ENCODE measurements at regions not wholly inside any gene's neighbourhood (a gene's known extent, or its start where the extent isn't known, plus 50 kb on each side); places are given as distances from the start of the nearest gene placed in this dataset.

DNA sequence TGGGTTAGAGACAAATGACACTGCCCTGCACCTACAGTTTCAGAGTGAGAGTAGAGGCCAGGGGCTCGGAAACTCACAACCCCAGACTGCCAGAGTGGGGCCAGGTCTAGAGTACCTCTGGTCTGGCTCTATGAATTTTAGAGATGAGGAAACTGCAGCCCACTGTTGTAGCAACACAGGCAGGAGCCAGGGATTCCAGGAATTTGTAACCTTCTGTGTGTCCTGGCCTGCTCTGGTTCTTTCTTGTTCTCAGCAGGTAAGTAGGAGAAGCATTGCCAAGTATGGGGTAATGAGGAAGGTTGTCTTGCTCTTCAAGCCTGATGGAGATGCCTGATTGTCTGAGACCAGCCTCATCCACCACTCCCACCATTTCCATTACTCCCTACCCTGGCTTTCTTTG is 221.8 kb downstream of the UACA start:
- no peaks in the 10 kb centered on the region for H3K9me3 ChIP-seq (ENCODE audit: control insufficient read depth in 2 of 2, insufficient read depth in 1 of 2, low read length in 1 of 2)
- peaks cover 2 to 10% of the 10 kb centered on the region in 2 donors for H3K4me1 ChIP-seq (ENCODE audit: control insufficient read depth in 2 of 2, insufficient read depth in 2 of 2, low read length in 2 of 2)
- WGBS: 100% methylated on average over 1 of the region's 1 CpG
- H3K27me3 ChIP-seq (ENCODE audit: control insufficient read depth in 2 of 2, insufficient read depth in 1 of 2, low read length in 1 of 2): no peaks in the 10 kb centered on the region
- H3K4me3 ChIP-seq (ENCODE audit: low read length in 2 of 2): no peak overlapping the region
- DNase-seq (ENCODE audit: low read depth in 6 of 9, low spot score in 9 of 9): no peak
- no peak overlapping the region for H3K27ac ChIP-seq (ENCODE audit: low read depth in 1 of 2, low read length in 1 of 2)
- H3K36me3 ChIP-seq (ENCODE audit: control insufficient read depth in 2 of 2, insufficient read depth in 2 of 2, low read length in 1 of 2): no peaks in the 10 kb centered on the region

DNA sequence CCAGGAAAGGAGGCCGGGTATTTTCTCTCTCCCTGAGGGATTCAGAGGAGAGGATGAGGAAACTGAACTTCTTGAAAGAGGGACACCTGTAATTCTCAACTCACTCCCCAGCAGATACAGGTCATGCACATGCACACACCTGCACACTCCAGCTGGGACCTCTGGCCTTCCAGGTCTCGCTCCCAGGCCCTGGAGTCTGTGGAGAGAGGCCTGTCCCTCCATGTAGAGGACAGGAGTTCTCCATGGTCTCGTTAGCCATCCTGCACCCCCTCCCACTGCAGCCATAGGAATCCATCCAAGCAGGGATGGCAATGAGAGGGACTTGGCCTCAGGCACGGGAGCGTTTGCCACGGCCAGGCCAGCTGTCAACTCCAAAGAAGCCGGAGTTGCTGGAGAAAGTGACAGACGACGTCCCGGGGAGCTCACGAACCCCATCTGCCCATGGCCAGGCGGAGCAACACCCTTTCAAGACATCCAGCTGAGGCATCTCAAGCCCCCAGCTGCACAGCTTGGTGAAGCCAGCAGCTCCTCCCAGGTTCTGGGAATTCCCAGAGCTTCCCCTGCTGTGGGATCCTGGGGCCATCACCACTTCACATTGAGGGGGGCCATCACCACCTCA is 223.3 kb downstream of the UACA start:
- H3K4me1 ChIP-seq (ENCODE audit: control insufficient read depth in 2 of 2, insufficient read depth in 2 of 2, low read length in 2 of 2): peaks cover 13 to 24% of the 10 kb centered on the region in 2 donors
- no peaks in the 10 kb centered on the region for H3K27me3 ChIP-seq (ENCODE audit: control insufficient read depth in 2 of 2, insufficient read depth in 1 of 2, low read length in 1 of 2)
- H3K36me3 ChIP-seq (ENCODE audit: control insufficient read depth in 2 of 2, insufficient read depth in 2 of 2, low read length in 1 of 2): no peaks in the 10 kb centered on the region
- DNase-seq (ENCODE audit: low read depth in 6 of 9, low spot score in 9 of 9): no peak
- no peak overlapping the region for H3K4me3 ChIP-seq (ENCODE audit: low read length in 2 of 2)
- H3K27ac ChIP-seq (ENCODE audit: low read depth in 1 of 2, low read length in 1 of 2): no peak overlapping the region
- no peaks in the 10 kb centered on the region for H3K9me3 ChIP-seq (ENCODE audit: control insufficient read depth in 2 of 2, insufficient read depth in 1 of 2, low read length in 1 of 2)
- 91% methylated on average over 12 of the region's 12 CpGs for WGBS

DNA sequence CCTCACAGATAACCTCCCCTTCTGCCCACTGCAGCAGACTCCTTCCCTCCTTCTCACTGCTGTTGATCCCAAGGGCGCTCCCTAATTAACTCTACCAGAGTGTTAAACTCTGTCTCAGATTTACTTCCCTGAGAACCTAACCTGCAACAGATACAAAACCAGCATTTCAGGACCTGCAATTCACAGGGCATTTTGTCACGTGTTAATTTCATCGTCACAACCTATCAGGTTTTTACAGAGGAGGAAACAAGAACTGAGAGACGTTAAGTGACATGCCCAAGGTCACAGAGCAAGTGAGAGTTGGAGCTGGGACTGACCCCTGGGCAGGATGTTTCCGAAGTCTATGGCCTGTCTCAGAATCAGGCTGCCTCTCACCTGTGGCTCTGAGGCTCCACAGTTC is 223.9 kb downstream of the UACA start:
- WGBS: 97% methylated on average over 5 of the region's 5 CpGs
- H3K4me1 ChIP-seq (ENCODE audit: control insufficient read depth in 2 of 2, insufficient read depth in 2 of 2, low read length in 2 of 2): peaks cover 19 to 27% of the 10 kb centered on the region in 2 donors
- no peaks in the 10 kb centered on the region for H3K9me3 ChIP-seq (ENCODE audit: control insufficient read depth in 2 of 2, insufficient read depth in 1 of 2, low read length in 1 of 2)
- no peak overlapping the region for H3K27ac ChIP-seq (ENCODE audit: low read depth in 1 of 2, low read length in 1 of 2)
- DNase-seq (ENCODE audit: low read depth in 6 of 9, low spot score in 9 of 9): no peak
- H3K4me3 ChIP-seq (ENCODE audit: low read length in 2 of 2): no peak overlapping the region
- no peaks in the 10 kb centered on the region for H3K36me3 ChIP-seq (ENCODE audit: control insufficient read depth in 2 of 2, insufficient read depth in 2 of 2, low read length in 1 of 2)
- no peaks in the 10 kb centered on the region for H3K27me3 ChIP-seq (ENCODE audit: control insufficient read depth in 2 of 2, insufficient read depth in 1 of 2, low read length in 1 of 2)

DNA sequence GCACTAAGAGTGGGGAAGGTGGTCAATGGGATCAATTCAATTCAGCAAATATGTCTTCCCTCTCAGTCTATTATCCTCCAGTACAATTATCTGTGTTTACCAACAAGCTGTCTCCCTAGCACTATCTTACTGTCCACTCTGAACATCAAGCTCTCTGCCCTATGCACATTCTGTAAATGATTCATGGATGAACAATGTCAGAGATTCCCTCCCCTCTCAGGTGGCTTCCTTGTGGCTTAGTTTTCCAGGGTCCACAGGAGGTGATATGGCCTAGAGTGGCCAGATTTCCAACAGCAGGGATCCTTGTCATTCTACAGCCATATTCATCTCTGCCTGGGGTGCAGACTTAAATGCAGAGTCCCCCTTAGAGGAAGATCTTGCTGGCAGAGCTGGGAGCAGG is 225.1 kb downstream of the UACA start:
- no peaks in the 10 kb centered on the region for H3K36me3 ChIP-seq (ENCODE audit: control insufficient read depth in 2 of 2, insufficient read depth in 2 of 2, low read length in 1 of 2)
- H3K27me3 ChIP-seq (ENCODE audit: control insufficient read depth in 2 of 2, insufficient read depth in 1 of 2, low read length in 1 of 2): no peaks in the 10 kb centered on the region

DNA sequence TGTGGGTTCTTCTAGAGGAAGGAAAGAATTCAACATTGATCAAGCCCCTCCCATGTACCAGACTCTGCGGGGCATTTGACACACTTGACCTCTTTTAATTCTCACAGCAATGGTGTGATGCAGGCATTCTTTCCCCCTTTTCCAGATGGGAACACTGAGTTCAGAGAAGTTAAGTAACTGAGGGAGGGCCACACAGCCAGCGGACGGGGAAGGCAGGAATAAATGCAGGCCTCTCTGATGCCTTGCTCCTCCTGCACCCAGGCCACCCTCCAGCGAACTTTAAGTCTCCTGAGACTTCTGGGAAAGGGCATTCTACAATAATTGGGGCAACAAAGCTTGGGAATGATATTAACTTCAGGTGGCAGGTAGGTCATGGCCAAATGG is 227.4 kb downstream of the UACA start:
- H3K36me3 ChIP-seq (ENCODE audit: control insufficient read depth in 2 of 2, insufficient read depth in 2 of 2, low read length in 1 of 2): no peaks in the 10 kb centered on the region
- no peaks in the 10 kb centered on the region for H3K9me3 ChIP-seq (ENCODE audit: control insufficient read depth in 2 of 2, insufficient read depth in 1 of 2, low read length in 1 of 2)
- H3K27me3 ChIP-seq (ENCODE audit: control insufficient read depth in 2 of 2, insufficient read depth in 1 of 2, low read length in 1 of 2): no peaks in the 10 kb centered on the region
- peak overlapping the region; percentile 34 to 95 for H3K27ac ChIP-seq (ENCODE audit: low read depth in 1 of 2, low read length in 1 of 2)
- H3K4me1 ChIP-seq (ENCODE audit: control insufficient read depth in 2 of 2, insufficient read depth in 2 of 2, low read length in 2 of 2): peaks cover 33 to 56% of the 10 kb centered on the region in 2 donors
- peak overlapping the region in 1 of 2 donors; percentile 72 for H3K4me3 ChIP-seq (ENCODE audit: low read length in 2 of 2)
- DNase-seq (ENCODE audit: low read depth in 6 of 9, low spot score in 9 of 9): no peak
- 56% methylated on average over 4 of the region's 4 CpGs for WGBS

More for the DNA sequence above, 225.1 kb downstream of the UACA start:
- Histone ChIP-seq H3K4me3 (ENCODE audit: low read length in 2 of 2) (no peak overlapping the region), H3K27ac (ENCODE audit: low read depth in 1 of 2, low read length in 1 of 2) (no peak overlapping the region), H3K9me3 (ENCODE audit: control insufficient read depth in 2 of 2, insufficient read depth in 1 of 2, low read length in 1 of 2) (no peaks in the 10 kb centered on the region), H3K4me1 (ENCODE audit: control insufficient read depth in 2 of 2, insufficient read depth in 2 of 2, low read length in 2 of 2) (peaks cover 29 to 37% of the 10 kb centered on the region in 2 donors)
- DNase-seq (ENCODE audit: low read depth in 6 of 9, low spot score in 9 of 9): no peak

DNA sequence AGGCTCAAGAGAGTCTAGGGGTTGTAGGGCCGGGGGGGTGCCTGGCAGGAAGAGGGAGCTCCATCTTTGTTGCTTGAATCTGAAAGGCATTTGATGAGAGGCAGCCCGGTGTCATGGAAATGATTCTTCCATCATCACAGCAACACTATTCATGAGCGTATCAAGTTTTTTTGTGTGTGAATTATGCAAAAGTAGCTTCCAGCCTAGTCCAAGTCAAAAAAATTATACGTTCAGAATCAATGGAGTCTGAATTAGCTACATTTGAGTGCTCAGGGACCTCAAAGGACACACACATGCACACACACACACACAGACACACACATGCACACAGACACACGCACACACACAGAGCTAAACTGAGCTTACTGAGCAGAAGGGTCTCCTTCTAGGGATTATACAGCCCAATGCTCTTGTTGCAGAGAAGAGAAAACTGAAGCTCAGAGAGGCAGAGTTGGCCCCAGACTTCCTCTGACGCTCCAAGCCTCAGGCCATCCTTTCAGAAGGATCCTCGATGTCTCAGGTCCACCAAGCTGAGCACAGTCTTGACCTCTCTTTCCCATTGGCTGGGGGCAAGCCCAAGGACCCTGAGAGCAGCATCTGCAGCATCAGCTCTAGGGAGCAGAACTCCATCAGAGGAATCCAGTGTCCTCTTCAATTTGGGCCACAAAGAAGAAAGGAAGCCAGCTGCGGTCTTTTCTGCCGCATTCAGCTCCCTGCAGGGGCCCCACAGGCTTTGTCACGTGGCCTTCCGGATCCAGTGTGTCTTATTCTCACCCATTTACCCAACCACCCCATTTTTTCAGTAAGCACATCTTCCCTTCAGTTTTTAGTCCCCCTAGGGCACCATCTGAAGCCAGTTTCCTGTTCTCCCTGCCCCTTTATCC is 228.0 kb downstream of the UACA start:
- no peaks in the 10 kb centered on the region for H3K27me3 ChIP-seq (ENCODE audit: control insufficient read depth in 2 of 2, insufficient read depth in 1 of 2, low read length in 1 of 2)
- peak overlapping the region; percentile 29 to 72 for H3K4me3 ChIP-seq (ENCODE audit: low read length in 2 of 2)
- H3K27ac ChIP-seq (ENCODE audit: low read depth in 1 of 2, low read length in 1 of 2): peak overlapping the region; percentile 81 to 95
- 7% methylated on average over 11 of the region's 11 CpGs for WGBS
- H3K36me3 ChIP-seq (ENCODE audit: control insufficient read depth in 2 of 2, insufficient read depth in 2 of 2, low read length in 1 of 2): no peaks in the 10 kb centered on the region
- peak; percentile 63 to 94 (median 81) for DNase-seq (ENCODE audit: low read depth in 6 of 9, low spot score in 9 of 9)
- H3K4me1 ChIP-seq (ENCODE audit: control insufficient read depth in 2 of 2, insufficient read depth in 2 of 2, low read length in 2 of 2): peaks cover 33 to 58% of the 10 kb centered on the region in 2 donors
- H3K9me3 ChIP-seq (ENCODE audit: control insufficient read depth in 2 of 2, insufficient read depth in 1 of 2, low read length in 1 of 2): no peaks in the 10 kb centered on the region

DNA sequence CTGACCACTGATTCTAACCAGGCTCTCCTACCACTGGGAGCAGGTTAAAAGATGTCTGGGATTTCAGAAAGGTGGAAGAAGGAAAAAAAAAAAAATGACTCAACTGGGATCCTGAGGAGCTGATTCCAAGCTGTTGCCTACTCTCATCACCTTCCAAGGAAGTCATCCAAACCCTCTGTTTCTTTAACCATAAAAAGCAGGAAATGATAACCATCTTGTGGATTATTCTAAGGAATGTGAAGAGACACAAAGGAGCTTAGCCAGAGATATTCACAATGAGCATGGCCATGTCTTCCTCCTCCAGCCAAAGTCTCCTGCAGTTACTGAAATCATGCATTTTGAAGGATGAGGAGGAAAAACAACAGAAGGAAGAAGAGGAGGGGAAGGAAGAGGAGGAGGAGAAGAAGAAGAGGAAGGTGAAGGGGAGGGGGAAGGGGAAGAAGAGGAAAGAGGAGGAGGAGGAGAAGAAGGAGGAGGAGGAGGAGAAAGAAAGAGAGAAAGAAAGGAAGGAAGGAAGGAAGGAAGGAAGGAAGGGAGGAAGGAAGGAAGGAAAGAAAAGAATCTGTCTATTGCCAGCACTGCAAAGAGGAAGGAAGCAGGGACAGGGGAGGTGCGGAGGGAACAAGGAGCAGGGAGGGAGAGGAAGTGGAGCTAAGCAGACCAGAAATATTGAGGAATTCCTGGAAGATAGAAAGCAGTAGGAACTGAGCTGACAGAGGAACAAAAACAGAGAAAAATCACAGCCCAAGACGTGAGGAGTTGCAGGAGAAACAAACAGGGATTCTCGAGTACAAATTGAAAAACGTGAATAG is 229.2 kb downstream of the UACA start:
- Histone ChIP-seq H3K4me1 (ENCODE audit: control insufficient read depth in 2 of 2, insufficient read depth in 2 of 2, low read length in 2 of 2) (peaks cover 35 to 68% of the 10 kb centered on the region in 2 donors), H3K4me3 (ENCODE audit: low read length in 2 of 2) (peak overlapping the region; percentile 29 to 72), H3K27me3 (ENCODE audit: control insufficient read depth in 2 of 2, insufficient read depth in 1 of 2, low read length in 1 of 2) (no peaks in the 10 kb centered on the region), H3K9me3 (ENCODE audit: control insufficient read depth in 2 of 2, insufficient read depth in 1 of 2, low read length in 1 of 2) (no peaks in the 10 kb centered on the region), H3K27ac (ENCODE audit: low read depth in 1 of 2, low read length in 1 of 2) (peak overlapping the region in 1 of 2 donors; percentile 95), H3K36me3 (ENCODE audit: control insufficient read depth in 2 of 2, insufficient read depth in 2 of 2, low read length in 1 of 2) (no peaks in the 10 kb centered on the region)
- 18% methylated on average over 4 of the region's 4 CpGs for WGBS
- peak in 1 of 9 donors; percentile 24 for DNase-seq (ENCODE audit: low read depth in 6 of 9, low spot score in 9 of 9)

DNA sequence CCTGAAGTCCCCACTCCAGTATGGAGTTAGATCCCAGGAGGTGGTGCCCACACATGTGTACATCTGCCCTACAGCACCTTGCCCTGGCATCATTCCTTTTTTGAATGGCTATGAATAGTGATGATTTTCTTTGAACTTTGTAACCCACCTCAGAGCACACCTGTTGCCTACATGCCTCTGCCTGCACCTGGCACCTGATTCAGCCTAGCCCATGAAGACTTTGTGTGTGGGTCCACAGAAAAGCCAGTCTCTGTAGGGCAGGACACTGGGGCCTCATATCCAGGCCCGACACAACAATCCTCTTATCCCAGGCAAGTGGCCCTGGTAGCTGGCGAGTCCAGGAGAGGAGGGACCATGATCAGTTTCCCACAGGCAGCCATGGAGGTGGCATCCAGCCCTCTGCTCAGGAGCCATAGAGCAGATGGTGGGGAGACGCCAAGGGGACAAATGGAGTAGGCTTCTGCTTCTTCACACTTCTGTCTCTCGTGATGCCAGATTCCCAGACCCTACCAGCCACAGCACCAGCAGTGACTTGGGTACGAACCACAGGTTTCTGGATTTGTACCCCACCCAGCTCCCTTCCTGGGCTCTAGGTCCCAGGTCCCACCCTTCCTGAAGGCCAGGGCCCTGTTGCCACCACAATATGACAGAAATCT is 230.7 kb downstream of the UACA start:
- DNase-seq (ENCODE audit: low read depth in 6 of 9, low spot score in 9 of 9): peak in 1 of 9 donors; percentile 51
- Histone ChIP-seq H3K27me3 (ENCODE audit: control insufficient read depth in 2 of 2, insufficient read depth in 1 of 2, low read length in 1 of 2) (no peaks in the 10 kb centered on the region), H3K27ac (ENCODE audit: low read depth in 1 of 2, low read length in 1 of 2) (peak overlapping the region in 1 of 2 donors; percentile 95), H3K4me3 (ENCODE audit: low read length in 2 of 2) (peak overlapping the region in 1 of 2 donors; percentile 72), H3K36me3 (ENCODE audit: control insufficient read depth in 2 of 2, insufficient read depth in 2 of 2, low read length in 1 of 2) (no peaks in the 10 kb centered on the region), H3K9me3 (ENCODE audit: control insufficient read depth in 2 of 2, insufficient read depth in 1 of 2, low read length in 1 of 2) (peaks cover 0 to 3% of the 10 kb centered on the region in 2 donors), H3K4me1 (ENCODE audit: control insufficient read depth in 2 of 2, insufficient read depth in 2 of 2, low read length in 2 of 2) (peaks cover 43 to 83% of the 10 kb centered on the region in 2 donors)
- WGBS: 78% methylated on average over 5 of the region's 5 CpGs

Data from thymus (tissue), 11 donors.